ENCODE measurements at regions not wholly inside any gene's neighbourhood (a gene's known extent, or its start where the extent isn't known, plus 50 kb on each side); places are given as distances from the start of the nearest gene placed in this dataset.
A peak's percentile ranks its signal among the peaks of the same experiment; 100 is the strongest.

DNA sequence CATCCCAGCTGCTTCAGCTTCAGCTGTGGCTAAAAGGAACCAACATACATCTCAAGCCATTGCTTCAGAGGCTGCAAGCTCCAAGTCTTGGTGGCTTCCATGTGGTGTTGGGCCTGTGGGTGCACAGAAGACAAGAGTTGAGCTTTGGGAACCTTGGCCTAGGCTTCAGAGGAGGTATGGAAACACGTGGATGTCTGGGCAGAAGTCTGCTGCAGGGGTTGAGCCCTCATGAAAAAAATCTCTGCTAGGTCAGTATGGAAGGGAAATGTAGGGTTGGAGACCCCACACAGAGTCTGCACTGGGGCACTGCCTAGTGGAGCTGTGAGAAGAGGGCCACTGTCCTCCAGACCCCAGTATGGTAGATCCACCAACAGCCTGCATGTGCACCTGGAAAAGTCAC is 279.3 kb downstream of the MZT1 start:
- no peak for DNase-seq (ENCODE audit: low spot score)

DNA sequence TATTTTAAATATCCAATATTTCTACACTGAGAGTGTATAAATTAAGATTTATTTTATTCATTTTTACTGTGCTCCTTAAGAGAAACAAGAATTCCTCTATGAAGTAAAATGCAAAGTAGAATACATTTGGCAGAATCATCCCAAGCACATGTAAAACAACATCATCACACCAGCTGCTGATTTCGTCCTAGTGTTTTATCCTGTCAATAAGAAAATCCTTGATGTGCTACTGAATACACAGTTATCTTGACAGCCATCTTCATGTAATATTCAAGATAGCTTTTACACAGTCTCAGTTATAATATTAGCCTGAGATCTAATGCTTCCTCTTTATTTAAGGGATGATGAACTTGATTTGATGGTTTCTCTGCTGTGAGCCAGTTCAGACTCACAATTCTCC is 282.4 kb downstream of the MZT1 start:
- DNase-seq (ENCODE audit: low spot score), result no peak

DNA sequence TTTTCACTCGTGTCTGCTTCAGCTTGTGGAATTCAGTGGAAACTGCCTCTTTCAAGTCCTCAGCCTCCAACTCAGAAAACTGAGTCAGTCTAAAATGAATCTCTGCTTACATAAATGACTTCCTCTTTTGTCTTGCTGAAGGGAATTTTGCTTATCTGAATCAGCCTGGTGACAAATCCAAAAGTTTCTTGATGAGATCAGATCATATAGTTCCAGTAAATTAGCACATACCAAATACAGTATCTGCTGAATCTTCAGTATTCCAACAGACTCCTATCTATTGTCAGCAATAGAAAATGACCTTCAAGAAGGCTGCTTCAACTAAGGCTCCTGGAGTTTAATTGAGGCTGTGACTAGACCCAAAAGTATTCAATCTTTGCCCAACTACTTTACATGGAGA is 290.0 kb downstream of the MZT1 start:
- DNase-seq (ENCODE audit: low spot score), result no peak

DNA sequence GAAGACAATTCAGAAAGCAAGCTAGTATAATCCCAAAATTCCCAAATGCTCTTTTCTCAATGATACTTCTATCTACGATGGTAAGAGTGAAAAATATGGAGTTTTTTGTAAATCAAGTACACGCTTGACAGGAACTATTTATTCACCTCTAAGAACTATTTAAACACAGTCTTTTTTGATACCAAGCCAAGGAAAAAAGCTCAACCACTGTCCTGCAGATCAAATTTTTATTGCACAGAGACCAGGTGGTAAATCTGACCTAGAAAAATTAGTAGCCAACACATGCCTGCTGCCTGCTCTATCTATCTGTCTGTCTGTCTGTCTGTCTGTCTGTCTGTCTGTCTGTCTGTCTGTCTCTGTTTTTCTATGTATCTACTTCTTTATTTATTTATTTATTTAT is 292.2 kb downstream of the MZT1 start:
- DNase-seq (ENCODE audit: low spot score), result peak; percentile 69

DNA sequence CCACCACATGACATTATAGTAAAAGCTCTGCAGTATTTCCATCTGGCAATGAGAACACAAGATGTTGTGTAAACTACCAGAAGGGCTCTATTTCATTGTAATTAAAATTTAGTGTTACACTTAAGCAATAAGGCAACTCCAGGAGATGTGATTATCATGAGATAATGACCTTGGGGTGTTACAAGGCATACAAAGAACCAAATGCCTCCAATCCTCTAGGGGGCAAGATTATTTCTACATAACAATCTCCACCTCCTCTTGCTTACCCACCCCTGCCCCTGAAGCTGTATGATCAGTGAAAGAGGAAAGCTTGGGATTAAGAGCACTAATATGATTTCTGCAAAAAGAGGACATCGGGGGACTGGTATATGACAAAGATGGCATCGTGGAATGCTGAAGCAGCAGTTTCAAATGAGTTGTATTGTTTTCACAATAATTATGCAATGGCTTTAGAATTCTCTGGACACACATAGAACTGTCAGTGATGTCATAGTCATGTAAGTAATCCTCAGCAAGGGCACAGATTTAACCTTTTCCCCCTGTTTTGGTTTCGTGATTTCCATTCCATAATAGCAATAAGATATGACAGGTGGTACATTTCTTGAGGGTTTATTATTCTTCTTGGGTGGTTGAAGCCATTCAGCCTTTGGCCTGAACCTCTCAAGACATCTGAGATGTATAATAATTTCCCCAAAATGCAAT is 295.3 kb downstream of the MZT1 start:
- no peak for DNase-seq (ENCODE audit: low spot score)

DNA sequence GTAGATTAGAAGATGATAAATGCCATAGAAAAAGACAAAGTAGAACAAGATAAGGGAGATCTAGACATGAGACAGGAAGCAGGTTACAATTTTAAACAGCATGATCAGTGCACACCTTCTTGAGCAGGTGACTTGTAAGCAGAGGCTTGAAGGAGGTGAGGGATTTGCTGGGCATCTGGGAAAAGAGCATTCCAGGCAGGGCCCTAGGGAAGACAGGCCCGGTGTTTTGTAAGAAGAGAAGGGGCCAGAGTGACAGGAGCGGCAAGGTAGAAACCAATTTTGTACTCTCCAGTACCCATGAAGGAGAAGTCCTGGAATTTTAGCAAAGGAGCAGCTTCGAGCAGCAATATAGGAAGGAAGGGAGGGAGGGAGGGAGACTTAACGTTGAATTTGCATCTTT is 296.5 kb downstream of the MZT1 start:
- DNase-seq (ENCODE audit: low spot score), result no peak

DNA sequence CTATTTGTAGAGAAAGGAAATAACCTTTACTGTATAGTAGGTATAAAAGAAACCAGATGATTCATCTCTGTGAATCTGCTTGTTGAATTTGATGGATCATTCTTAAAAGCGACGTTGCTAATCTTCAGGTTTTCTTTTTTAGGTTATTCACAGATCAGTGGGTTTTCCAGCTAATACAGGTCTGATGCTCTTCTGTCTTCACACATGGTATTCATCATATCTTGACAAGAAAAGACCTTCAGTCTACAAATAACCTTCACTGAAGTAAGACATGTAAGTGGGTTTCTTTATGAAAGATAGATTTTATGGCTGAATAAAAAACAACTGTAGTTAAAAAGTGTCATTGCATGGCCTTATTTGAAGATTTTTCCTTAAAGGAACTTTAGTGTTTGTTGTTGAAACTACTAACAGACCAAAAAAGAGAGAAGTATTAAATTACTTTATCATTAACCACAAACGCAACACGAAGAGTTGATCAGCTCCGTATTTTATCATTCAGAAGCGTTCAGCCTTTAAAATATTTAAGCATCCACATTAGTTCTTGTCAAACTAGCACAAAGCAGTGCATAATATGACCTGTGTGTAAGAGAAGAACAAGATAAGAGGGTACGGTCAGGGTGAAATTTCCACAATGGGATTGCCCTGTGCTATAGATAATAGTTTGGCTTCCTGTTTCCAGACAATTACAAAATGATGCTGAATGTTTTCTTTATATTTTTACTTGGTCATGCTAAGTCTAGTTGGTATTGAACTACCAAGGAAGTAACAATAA is 299.5 kb downstream of the MZT1 start:
- no peak for DNase-seq (ENCODE audit: low spot score)

DNA sequence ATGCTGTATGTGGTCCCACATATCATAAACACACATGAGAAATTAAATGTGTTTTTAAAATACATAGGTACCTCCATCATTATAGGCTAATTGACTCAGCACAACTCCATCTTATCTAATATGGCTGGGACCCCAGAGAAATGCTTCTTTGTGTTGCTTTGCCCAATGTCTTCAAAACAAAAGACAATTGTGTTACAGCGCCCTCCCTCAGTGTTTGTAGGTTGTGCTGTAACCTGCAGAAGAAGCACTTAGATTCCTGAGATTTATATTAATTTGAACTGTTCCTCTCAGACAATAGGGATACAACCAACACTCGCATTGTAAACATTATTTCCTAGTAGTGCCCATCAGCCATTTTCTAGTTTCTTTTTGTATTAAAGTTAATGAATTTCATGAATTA is 303.4 kb downstream of the MZT1 start:
- DNase-seq (ENCODE audit: low spot score), result no peak

DNA sequence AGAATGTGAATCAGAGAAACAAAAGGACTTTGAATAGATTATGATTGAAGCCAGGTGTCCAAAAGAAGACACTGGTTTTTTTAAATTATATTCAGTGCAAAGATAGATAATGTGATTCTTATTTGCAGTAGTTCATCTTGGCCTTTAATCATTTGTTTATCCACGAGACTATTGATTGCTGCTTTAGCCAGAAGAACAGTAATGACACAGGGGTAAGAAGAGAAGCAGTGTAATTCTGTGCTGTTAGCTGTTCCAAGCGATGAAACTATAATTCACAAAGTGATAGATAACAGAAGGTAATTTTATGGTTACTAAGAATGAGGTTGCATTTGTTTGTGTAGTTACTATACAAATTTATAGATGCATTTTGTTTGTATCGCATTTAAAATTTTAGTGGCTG is 311.6 kb downstream of the MZT1 start:
- no peak for DNase-seq (ENCODE audit: low spot score)

DNA sequence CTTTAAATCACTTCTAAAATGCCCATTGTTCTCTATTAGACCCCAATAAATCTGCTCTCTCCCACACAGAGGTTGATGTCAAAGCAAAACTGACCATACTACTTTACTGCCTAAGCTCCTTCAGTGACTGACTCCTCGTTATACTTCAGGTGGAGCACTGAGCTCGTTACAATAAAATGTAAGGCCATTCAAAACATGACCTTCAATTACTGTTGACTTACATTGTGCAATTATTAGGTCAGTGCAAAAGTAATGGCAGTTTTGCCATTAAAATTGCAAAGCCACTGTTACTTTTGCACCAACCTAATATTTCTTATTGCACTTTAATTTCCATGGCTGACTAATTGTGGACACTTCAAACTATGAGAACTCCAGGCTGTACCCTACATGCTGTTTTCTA is 314.9 kb downstream of the MZT1 start:
- DNase-seq (ENCODE audit: low spot score), result no peak

DNA sequence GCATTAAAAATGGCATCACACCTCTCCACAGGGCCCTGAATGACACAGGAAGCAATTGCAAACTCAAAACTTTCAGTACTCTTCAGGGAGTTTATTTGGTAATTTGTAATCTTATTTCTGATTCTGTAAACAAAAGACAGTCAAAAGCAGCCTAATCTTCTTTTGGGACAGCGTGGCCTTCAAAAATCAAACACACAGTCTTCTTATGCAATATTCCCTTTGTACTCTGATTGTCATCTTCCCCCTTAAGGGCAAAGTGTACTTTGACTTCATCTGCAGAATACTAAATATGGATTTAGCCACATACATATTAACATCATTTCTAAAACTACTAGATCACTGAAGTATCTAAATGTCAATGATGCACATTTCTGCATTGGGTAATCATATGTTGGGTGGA is 322.0 kb downstream of the MZT1 start:
- no peak for DNase-seq (ENCODE audit: low spot score)

DNA sequence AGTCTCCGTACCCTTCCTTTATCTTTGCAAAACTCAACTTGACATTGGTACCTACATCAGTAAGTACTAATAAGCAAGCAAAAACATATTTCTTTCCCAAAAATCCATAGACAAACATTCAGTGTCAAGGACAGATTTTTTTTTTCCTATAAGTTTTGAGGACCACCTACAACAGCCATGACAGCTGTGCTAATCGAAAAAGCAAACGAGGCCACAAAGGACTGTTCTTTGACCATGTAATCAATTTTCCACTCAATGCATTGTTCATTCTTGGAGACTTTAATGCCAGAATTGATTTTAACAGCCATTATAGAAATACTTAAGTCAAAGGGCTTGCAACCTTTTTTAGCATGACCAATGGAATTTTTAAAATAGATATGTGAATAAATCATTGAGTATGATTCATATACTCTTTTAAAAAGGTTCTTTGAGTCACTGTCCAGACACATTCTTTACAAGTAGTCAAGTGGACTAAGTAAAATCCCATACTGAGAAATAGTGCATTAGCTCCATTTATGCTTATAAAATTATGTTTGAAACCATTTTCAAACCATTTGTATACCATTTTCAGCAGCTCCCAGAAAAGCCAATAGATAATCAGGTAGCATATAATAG is 323.9 kb downstream of the MZT1 start:
- no peak for DNase-seq (ENCODE audit: low spot score)

DNA sequence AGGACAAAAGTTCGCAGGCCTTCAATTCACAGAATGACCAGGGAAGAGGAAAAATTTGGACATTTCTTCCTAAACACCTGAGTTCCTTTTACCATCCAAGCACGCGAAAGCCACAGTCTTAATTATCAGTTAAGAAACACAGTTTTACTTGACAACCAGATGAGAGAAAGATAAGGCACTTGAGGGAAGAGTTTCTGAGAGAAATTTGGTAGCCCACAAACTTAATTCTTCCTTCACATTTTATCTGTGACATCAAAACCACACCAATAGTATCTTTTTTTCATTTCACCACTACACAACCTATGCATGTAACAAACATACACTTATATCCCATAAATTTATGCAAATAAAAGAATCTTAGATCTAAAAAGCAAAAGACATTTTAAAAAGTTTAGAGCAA is 326.6 kb downstream of the MZT1 start:
- no peak for DNase-seq (ENCODE audit: low spot score)

DNA sequence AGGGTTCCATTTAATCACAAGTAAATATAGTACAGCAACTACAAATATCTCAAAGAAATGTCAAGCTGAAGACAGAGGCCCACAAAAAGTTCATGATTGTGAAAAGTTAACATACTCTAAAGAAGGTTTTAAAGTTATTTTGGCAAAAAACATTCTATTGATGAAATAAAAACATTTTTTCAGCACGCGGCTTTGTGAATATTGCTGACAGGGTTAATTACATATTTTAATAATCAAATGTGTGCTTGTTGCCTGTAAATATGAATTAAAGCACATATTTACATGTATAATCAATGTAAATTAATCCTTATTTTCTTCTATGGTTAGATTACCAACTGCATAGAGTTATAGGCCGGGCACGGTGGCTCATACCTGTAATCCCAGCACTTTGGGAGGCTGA is 328.1 kb downstream of the MZT1 start:
- DNase-seq (ENCODE audit: low spot score), result no peak

DNA sequence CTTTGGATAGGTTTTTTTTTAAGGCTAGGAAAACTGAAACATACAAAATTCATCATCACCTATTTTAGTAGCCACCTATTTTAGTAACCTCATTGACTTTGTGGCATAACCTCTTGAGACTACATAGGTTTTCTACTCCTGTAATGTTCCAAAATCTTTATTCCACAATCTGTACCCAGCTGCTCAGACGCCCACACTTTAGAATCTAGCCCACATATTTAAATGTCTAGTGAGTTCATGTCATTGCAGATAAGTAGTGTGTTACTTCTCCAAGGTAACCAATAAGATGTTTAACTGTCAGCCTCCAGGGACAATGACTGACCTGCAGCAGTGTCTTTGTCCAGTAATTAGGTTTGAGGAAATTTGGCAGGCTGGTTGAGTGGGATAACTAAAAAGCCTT is 330.2 kb downstream of the MZT1 start:
- no peak for DNase-seq (ENCODE audit: low spot score)

DNA sequence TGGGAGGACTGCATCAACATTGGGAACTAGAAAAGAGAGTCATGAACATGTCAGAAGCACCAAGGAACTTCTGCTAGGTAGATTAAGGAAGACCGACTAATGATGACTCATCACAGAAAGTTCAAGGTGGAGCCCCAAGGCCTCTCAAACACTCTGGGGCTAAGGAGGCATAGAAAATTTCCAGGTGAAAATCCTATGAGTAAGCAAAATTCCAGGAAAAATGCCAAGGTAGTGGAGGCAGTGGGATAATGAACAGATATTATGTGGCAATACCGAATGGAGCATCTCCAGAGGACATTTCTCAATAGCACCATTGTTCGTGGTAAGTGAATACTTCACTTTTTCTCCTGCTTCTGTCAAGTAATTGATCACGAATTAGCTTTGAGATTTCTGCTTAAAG is 336.5 kb downstream of the MZT1 start:
- DNase-seq (ENCODE audit: low spot score), result no peak

DNA sequence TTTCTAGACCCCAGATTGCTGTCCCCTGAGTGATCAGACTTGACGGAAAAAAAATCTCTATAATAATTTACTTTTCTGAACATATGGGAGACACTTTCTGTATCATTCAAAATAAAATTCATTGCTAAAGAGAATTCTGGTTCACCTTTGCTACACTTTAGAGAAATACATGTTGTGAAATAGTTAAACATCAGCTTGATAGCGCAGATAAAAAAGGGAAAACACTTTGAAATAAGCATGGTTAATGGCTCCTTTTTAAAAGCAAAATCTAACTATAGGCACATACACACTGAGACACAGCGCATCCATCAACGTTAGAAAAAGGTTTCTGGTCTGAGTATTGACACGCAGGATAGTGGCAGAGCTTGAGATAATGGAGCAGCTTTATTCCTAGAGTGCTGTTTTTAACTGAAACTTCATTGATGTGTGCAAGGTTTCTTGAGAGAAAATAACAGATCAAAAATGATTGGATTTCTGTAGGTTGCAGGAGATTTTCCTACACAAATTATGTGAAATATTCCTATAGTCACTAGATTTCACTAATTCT is 341.2 kb downstream of the MZT1 start:
- no peak for DNase-seq (ENCODE audit: low spot score)

DNA sequence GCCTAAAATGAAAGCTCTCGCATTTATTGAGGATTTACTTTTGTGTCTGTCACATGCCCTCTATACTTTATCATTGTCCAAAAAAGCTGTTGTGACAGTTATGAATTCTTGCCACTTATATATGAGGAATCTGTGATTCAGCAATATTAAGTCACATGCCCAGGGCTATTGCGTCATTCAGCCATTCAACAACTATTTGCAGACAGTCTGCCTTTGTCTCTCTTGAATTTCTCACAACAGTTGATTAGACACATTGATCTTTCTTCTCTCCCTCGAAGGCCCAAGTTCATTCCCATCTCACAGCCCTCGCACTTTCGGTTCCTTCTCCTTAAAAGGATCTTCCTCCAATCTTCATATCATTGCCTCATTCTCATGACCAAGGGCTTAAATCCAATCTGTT is 342.6 kb downstream of the MZT1 start:
- DNase-seq (ENCODE audit: low spot score), result no peak

DNA sequence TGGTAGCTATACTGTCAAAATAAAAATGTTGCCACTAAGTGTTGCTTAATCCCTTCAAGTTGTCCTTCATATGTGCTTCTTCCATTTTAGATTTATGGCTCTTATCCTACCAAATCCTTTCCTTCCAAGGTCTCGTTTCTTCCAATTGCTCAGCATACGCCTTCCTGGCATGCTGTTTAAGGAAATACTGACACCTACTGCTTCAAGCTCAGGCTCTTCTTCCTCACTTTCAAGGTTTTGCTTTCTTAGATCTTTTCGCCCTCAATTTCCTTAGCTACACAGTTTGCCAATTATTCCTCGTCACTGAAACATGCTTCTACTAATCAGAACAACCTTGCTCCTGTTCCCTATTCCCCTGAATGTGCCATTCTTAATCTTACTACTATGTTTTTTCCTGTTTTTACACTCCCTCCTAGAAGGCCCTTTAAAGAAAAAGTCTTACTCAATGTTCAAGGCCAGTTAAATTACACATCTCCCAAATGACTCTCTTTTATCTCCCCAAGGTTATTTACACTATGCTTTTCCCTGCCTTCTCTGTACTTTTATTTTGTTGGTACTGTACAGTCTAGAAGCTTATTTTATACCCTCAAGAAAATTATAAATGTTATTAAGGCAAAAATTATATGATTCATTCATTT is 343.1 kb downstream of the MZT1 start:
- no peak for DNase-seq (ENCODE audit: low spot score)

DNA sequence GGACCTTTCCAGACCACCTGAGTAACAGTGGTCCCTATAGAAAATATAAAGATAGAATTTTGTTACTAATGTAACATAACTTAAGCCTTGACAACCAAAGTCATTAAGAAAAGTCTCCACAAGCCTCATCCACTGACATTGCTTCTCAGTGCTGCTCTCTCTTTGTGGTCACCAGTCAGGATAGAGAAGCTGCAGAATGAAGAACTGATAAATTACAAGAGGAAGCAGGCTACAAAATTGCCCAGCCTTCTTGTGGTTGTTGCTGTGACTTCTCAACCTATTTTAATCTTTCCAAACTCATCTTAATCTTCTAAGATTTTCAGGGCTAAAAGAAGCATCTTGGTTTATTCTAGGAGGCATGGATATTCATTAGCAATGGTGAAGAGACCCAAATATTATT is 343.8 kb downstream of the MZT1 start:
- DNase-seq (ENCODE audit: low spot score), result no peak

DNA sequence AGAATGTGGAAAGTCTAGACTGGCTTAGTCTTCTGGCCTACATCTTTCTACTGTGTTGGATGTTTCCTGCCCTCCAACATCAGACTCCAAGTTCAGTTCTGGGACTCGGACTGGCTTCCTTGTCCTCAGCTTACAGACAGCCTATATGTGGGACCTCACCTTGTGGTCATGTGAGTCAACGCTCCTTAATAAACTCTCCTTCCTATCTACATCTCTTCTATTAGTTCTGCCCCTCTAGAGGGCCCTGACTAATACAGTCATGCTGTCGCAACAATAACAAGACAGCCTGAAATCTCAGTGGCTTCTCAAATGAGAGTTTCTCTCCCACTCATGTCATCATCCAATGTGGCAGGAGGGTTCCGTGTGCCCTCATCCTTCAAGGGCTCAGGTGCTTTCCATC is 347.8 kb downstream of the MZT1 start:
- DNase-seq (ENCODE audit: low spot score), result no peak

DNA sequence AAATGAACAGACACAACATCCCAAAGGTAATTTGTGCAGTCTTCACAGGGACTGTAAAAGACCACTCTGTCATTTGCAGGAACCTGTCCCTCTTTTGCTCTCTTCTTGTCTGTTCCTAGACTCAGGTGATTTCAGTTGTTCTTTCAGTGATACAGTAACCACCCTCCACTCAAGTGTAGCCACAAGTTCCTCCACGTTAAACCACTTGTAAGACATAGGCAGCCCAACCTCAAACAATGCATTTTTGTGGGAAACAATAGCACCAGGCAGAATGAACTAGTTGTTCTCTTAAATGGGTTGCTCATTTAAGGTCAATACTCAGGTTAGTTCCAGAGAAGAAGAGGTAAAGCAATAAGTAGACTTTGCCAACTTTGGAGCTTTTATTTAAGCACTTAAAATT is 359.4 kb downstream of the MZT1 start:
- no peak for DNase-seq (ENCODE audit: low spot score)

DNA sequence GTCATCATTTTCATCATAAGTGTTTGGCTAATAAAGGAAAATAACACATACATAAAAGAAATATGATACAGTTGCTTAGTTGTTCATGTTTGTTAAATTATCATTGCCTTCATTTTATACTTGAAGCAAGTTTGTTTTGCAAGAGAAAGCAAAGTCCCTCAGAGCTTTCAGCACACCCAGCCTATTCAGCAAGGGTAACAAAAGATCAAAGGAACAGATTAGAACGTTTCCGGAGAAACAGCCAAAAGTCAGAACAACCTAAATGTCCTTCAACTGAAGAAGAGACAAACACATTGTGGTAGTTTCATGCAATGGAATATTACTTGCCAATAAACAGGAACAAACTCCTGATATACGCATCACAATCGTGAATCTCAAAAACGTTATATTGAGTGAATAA is 380.7 kb downstream of the MZT1 start:
- no peak for DNase-seq (ENCODE audit: low spot score)

Measured in cerebellar cortex (tissue), 1 donor.